HepG2 (cell line): ENCODE measurements at regions not wholly inside any gene's neighbourhood (a gene's known extent, or its start where the extent isn't known, plus 50 kb on each side); places are given as distances from the start of the nearest gene placed in this dataset.

Source experiments
- ATAC-seq: fragments of 200-7000 bp; cut with Tn5 transposase; 3 replicates; pipeline ENCODE4 v1.9.1; 2020; ENCODE audit warnings: mild to moderate bottlenecking, moderate library complexity
- BruUV-seq: library from RNA; stranded (reverse); fragments of 400-500 nt; replicated peaks from 2 replicates; lab custom pipeline; 2021; lab: Mats Ljungman, UMichigan
- CTCF ChIA-PET: fragments of 300-600 bp; formaldehyde crosslinking; extraction: SDS; loops from one replicate; lab custom pipeline; 2021; ENCODE audit warnings: low total read pairs, inconsistent platforms, low intra/inter-chr PET ratio; lab: Yijun Ruan, JAX
- POLR2A ChIA-PET: fragments of 350-600 bp; sonication (Branson Sonifier 250); formaldehyde crosslinking; loops from one replicate; lab custom pipeline; 2020; ENCODE audit warnings: antibody characterized with exemption, inconsistent platforms; lab: Yijun Ruan, JAX
- DNase-seq: peaks from one replicate; pipeline ENCODE4 v3.0.0-alpha.2; 2015; ENCODE audit warnings: low spot score
- FAIRE-seq: peaks from 3 replicates; lab custom pipeline; 2011; peaks lifted over from hg19 to GRCh38; lab: Jason Lieb, UNC
- H2AFZ ChIP-seq: one replicate; pipeline ENCODE4 v1.6.1; 2011; ENCODE audit warnings: low read length, inconsistent platforms
- H3K27ac ChIP-seq: fragments of 300-600 bp; 3 replicates; pipeline ENCODE4 v1.8.0; 2011; ENCODE audit warnings: mixed run types, mild to moderate bottlenecking, mixed read lengths, low read length, inconsistent platforms; ENCODE audit not compliant: insufficient read depth; ENCODE audit errors: extremely low read length
- H3K27me3 ChIP-seq, 2 experiments: fragments of 200-600 bp in 1 of 2; 2 replicates in 1 of 2; 3 replicates in 1 of 2; pipeline versions ENCODE4 v1.6.0 to v1.8.0; 2011; ENCODE audit warnings: low read length in 2 of 2, mild to moderate bottlenecking in 2 of 2, moderate library complexity in 2 of 2, inconsistent platforms in 1 of 2; ENCODE audit not compliant: insufficient read depth in 2 of 2, control insufficient read depth in 1 of 2
- H3K36me3 ChIP-seq, 2 experiments: fragments of 200-600 bp in 1 of 2; replicated peaks in 1 of 2; 2 replicates in 1 of 2; 3 replicates in 1 of 2; pipeline versions ENCODE4 v1.5.1 to v1.8.0; 2011; ENCODE audit warnings: low read length in 2 of 2, inconsistent platforms in 1 of 2; ENCODE audit not compliant: insufficient read depth in 2 of 2, control insufficient read depth in 1 of 2
- H3K4me1 ChIP-seq: 2 replicates; pipeline ENCODE4 v1.5.1; 2012; ENCODE audit warnings: low read length, inconsistent platforms; ENCODE audit not compliant: insufficient read depth
- H3K4me2 ChIP-seq: 2 replicates; pipeline ENCODE4 v1.6.0; 2011; ENCODE audit warnings: low read depth, low read length, inconsistent platforms
- H3K4me3 ChIP-seq, 3 experiments: fragments of 200-600 bp in 1 of 3; sonication (generic), shearing (Covaris generic) in 1 of 3; replicated peaks in 1 of 3; 2 replicates each; pipeline ENCODE4 v1.5.1; 2011 to 2016; ENCODE audit warnings: low read length in 3 of 3, inconsistent platforms in 2 of 3, low read depth in 2 of 3, mild to moderate bottlenecking in 2 of 3, control low read depth in 1 of 3, mixed read lengths in 1 of 3; ENCODE audit not compliant: insufficient read depth in 1 of 3
- H3K79me2 ChIP-seq: one replicate; pipeline ENCODE4 v1.6.1; 2011; ENCODE audit warnings: low read length, inconsistent platforms; ENCODE audit not compliant: insufficient read depth
- H3K9ac ChIP-seq: 2 replicates; pipeline ENCODE4 v1.6.0; 2011; ENCODE audit warnings: mild to moderate bottlenecking, low read depth, low read length, inconsistent platforms; ENCODE audit not compliant: insufficient read depth
- H3K9me3 ChIP-seq: 2 replicates; pipeline ENCODE4 v1.5.1; 2012; ENCODE audit warnings: mild to moderate bottlenecking, low read length
- H4K20me1 ChIP-seq: 2 replicates; pipeline ENCODE4 v1.6.0; 2011; ENCODE audit warnings: inconsistent platforms, mild to moderate bottlenecking, low read length, moderate library complexity; ENCODE audit not compliant: insufficient read depth
- AFF4 ChIP-seq: sonication (generic); formaldehyde crosslinking; IDR thresholded peaks from 2 replicates; pipeline ENCODE4 v1.4.0; 2020; ENCODE audit warnings: missing genetic modification reagents
- ATF7 ChIP-seq, 2 experiments: fragments of 450-650 bp in 1 of 2; sonication (generic) in 1 of 2; formaldehyde crosslinking in 1 of 2; IDR thresholded peaks; 2 replicates each; pipeline versions ENCODE4 v1.4.0 to v1.6.1; 2016 to 2020; ENCODE audit warnings: antibody characterized with exemption in 1 of 2, mild to moderate bottlenecking in 1 of 2, missing genetic modification reagents in 1 of 2
- CREB3 ChIP-seq: sonication (generic); formaldehyde crosslinking; IDR thresholded peaks from 2 replicates; pipeline ENCODE4 v1.5.0; 2020; ENCODE audit warnings: missing genetic modification reagents
- FUBP1 ChIP-seq: sonication (generic); formaldehyde crosslinking; IDR thresholded peaks from 2 replicates; pipeline ENCODE4 v1.5.1; 2020; ENCODE audit warnings: missing genetic modification reagents, mild to moderate bottlenecking, borderline replicate concordance
- HIVEP1 ChIP-seq: sonication (generic); formaldehyde crosslinking; IDR thresholded peaks from 2 replicates; pipeline ENCODE4 v1.4.0; 2020; ENCODE audit warnings: mild to moderate bottlenecking, missing genetic modification reagents
- HMG20A ChIP-seq: IDR thresholded peaks from 2 replicates; pipeline ENCODE4 v1.6.1; 2016; ENCODE audit warnings: borderline replicate concordance
- TEAD3 ChIP-seq: optimal IDR thresholded peaks from 2 replicates; pipeline ENCODE3; 2016; ENCODE audit warnings: borderline replicate concordance
- ZBTB20 ChIP-seq: sonication (generic); formaldehyde crosslinking; IDR thresholded peaks from 2 replicates; pipeline ENCODE4 v1.8.1; 2023; ENCODE audit warnings: missing genetic modification reagents, low read depth, mild to moderate bottlenecking, borderline replicate concordance
- ZNF24 ChIP-seq: fragments of 450-650 bp; IDR thresholded peaks from 2 replicates; pipeline ENCODE4 v1.6.1; 2017; ENCODE audit warnings: antibody characterized with exemption, mild to moderate bottlenecking
- ZNF569 ChIP-seq: sonication (generic); formaldehyde crosslinking; IDR thresholded peaks from 2 replicates; pipeline ENCODE4 v1.5.0; 2020; ENCODE audit warnings: mild to moderate bottlenecking, missing genetic modification reagents, moderate library complexity, borderline replicate concordance
- ZNF580 ChIP-seq: IDR thresholded peaks from 2 replicates; pipeline ENCODE4 v1.6.1; 2016; ENCODE audit warnings: low read depth, borderline replicate concordance
- WGBS: methylation state at CpG from one replicate; pipeline ENCODE4 v1.1.6; 2017; ENCODE audit warnings: low lambda C conversion rate; 5-methylcytosine and 5-hydroxymethylcytosine counted together
- in situ Hi-C: cut with HindIII; loops from 2 replicates; pipeline ENCODE4 v1.10.0; 2017; ENCODE audit warnings: low pct_unique_long_range_greater_than_20kb; ENCODE audit not compliant: extremely low pct_ligation_motif_present
- intact Hi-C: fragments of 100-400 bp; cut with micrococcal nuclease; formaldehyde crosslinking; loops from one replicate; pipeline ENCODE4 v1.10.0; 2022; ENCODE audit not compliant: unreplicated experiment

GRCh38 chr13:107834281-107834680, 381.1 kb downstream of the LIG4 start:
- no peaks in the 10 kb centered on the region for H3K36me3 ChIP-seq
- H3K4me1 ChIP-seq = no peaks in the 10 kb centered on the region
- intact Hi-C loops = no loop called here
- BruUV-seq = no TSS peak
- H4K20me1 ChIP-seq = no peaks in the 10 kb centered on the region
- no peak overlapping the region for H3K27ac ChIP-seq
- no peaks in the 10 kb centered on the region for H3K9me3 ChIP-seq
- TF ChIP-seq ATF7 (IDR thresholded peaks at IDR 0.05) (0 out of 2 replicates have a peak, but pooled peaks have one; percentile 5), ATF7 (CRISPR knock-in tag; IDR thresholded peaks at IDR 0.05) (no peak), ZNF24 (no peak)
- H3K4me3 ChIP-seq = no peak overlapping the region
- H3K79me2 ChIP-seq = no peaks in the 10 kb centered on the region
- H2AFZ ChIP-seq = no peak overlapping the region
- H3K27me3 ChIP-seq = no peaks in the 10 kb centered on the region
- DNase-seq = no peak
- 0% methylated on average over 1 of the region's 1 CpG for WGBS
- no peak for ATAC-seq
- FAIRE-seq = no peak
- H3K4me2 ChIP-seq = no peak overlapping the region
- ChIA-PET CTCF (no interaction called here), POLR2A (no interaction called here)
- no peak overlapping the region for H3K9ac ChIP-seq
- in situ Hi-C loops = no loop called here

GRCh38 chr13:107832500-107833100, 382.7 kb downstream of the LIG4 start:
- intact Hi-C loops = no loop called here
- TF ChIP-seq HIVEP1 (CRISPR knock-in tag) (no peak), ZBTB20 (CRISPR knock-in tag) (no peak), ZNF580 (no peak), TEAD3 (no peak), ZNF569 (no peak), HMG20A (CRISPR knock-in tag) (no peak), AFF4 (CRISPR knock-in tag) (no peak), FUBP1 (CRISPR knock-in tag) (no peak), CREB3 (no peak)
- Histone ChIP-seq H3K9me3 (no peaks in the 10 kb centered on the region), H3K9ac (no peak overlapping the region), H3K4me3 (no peak overlapping the region), H3K36me3 (no peaks in the 10 kb centered on the region), H4K20me1 (no peaks in the 10 kb centered on the region), H3K79me2 (no peaks in the 10 kb centered on the region), H3K27me3 (no peaks in the 10 kb centered on the region; a peak in 1 of 5 replicates), H3K4me2 (no peak overlapping the region), H3K27ac (no peak overlapping the region), H3K4me1 (no peaks in the 10 kb centered on the region), H2AFZ (no peak overlapping the region)
- no peak for FAIRE-seq
- 19% methylated on average over 10 of the region's 10 CpGs for WGBS
- ChIA-PET POLR2A (no interaction called here), CTCF (no interaction called here)
- in situ Hi-C loops = no loop called here
- no peak for ATAC-seq
- no TSS peak for BruUV-seq
- no peak for DNase-seq
